Activated CD8-positive, alpha-beta T cell treated with anti-CD3 and anti-CD28 coated beads for 36 hours (primary cell): ENCODE measurements at regions not wholly inside any gene's neighbourhood (a gene's known extent, or its start where the extent isn't known, plus 50 kb on each side); places are given as distances from the start of the nearest gene placed in this dataset.
A peak's percentile ranks its signal among the peaks of the same experiment; 100 is the strongest.

Experiments used
- ATAC-seq: fragments of 200-7000 bp; cut with Tn5 transposase; one replicate; pipeline ENCODE4 v1.10.0; 2021; ENCODE audit warnings: mild to moderate bottlenecking, moderate library complexity
- CTCF ChIA-PET: fragments of 350-600 bp; sonication (Branson Sonifier 250); formaldehyde crosslinking; loops from one replicate; lab custom pipeline; 2021; ENCODE audit warnings: antibody characterized with exemption; lab: Charles Lee
- POLR2A ChIA-PET: fragments of 350-600 bp; sonication (Branson Sonifier 250); formaldehyde crosslinking; loops from one replicate; lab custom pipeline; 2021; ENCODE audit warnings: antibody characterized with exemption; lab: Charles Lee
- DNase-seq: peaks from one replicate; pipeline ENCODE4 v3.0.0-alpha.2; 2020
- H3K27ac Mint-ChIP-seq: one replicate; pipeline ENCODE4 v1.8.0; 2021; ENCODE audit warnings: mild to moderate bottlenecking, mixed read lengths
- H3K27me3 Mint-ChIP-seq: one replicate; pipeline ENCODE4 v1.8.0; 2021; ENCODE audit warnings: mixed read lengths
- H3K36me3 Mint-ChIP-seq: one replicate; pipeline ENCODE4 v1.8.0; 2021; ENCODE audit warnings: low read depth, mixed read lengths
- H3K4me1 Mint-ChIP-seq: one replicate; pipeline ENCODE4 v1.8.0; 2021; ENCODE audit warnings: low read depth, mixed read lengths
- H3K4me3 Mint-ChIP-seq: one replicate; pipeline ENCODE4 v1.8.0; 2021; ENCODE audit warnings: mild to moderate bottlenecking, moderate library complexity, mixed read lengths
- H3K9me3 Mint-ChIP-seq: one replicate; pipeline ENCODE4 v1.8.0; 2021; ENCODE audit warnings: mixed read lengths
- CTCF ChIP-seq: fragments of 200-600 bp; IDR thresholded peaks from one replicate; pipeline ENCODE4 v1.8.0; 2022; ENCODE audit warnings: antibody characterized with exemption, mild to moderate bottlenecking
- intact Hi-C: fragments of 100-400 bp; cut with micrococcal nuclease; formaldehyde crosslinking; loops from one replicate; pipeline ENCODE4 v1.10.0; 2022

- DNase-seq (no peak), ATAC-seq (no peak)
- Mint-ChIP-seq H3K4me1 (no peaks in the 10 kb centered on the region), H3K36me3 (no peaks in the 10 kb centered on the region), H3K4me3 (no peak overlapping the region), H3K27ac (no peak overlapping the region), H3K9me3 (no peaks in the 10 kb centered on the region), H3K27me3 (no peaks in the 10 kb centered on the region)
- ChIA-PET CTCF (no interaction called here), POLR2A (no interaction called here)
- TF ChIP-seq CTCF = no peak
- intact Hi-C loops = no loop called here
Measured at GRCh38 chrX:124818764-124819163, 472.4 kb downstream of the SH2D1A start.

- ATAC-seq (no peak), DNase-seq (no peak)
- no peak for TF ChIP-seq CTCF
- Mint-ChIP-seq H3K27me3 (no peaks in the 10 kb centered on the region), H3K27ac (no peak overlapping the region), H3K4me1 (no peaks in the 10 kb centered on the region), H3K9me3 (no peaks in the 10 kb centered on the region), H3K4me3 (no peak overlapping the region), H3K36me3 (no peaks in the 10 kb centered on the region)
- POLR2A ChIA-PET = no interaction called here
- intact Hi-C loops = no loop called here
- CTCF ChIA-PET = no interaction called here
Measured at GRCh38 chrX:124820738-124821137, 474.4 kb downstream of the SH2D1A start.

- CTCF ChIA-PET = no interaction called here
- no peak for ATAC-seq
- no peak overlapping the region for H3K4me3 Mint-ChIP-seq
Measured at GRCh38 chrX:124827258-124827845, 481.0 kb downstream of the SH2D1A start.

GRCh38 chrX:124829930-124830329, 483.6 kb downstream of the SH2D1A start:
- peak; percentile 85 for ATAC-seq
- H3K4me1 Mint-ChIP-seq = peaks cover 26% of the 10 kb centered on the region
- intact Hi-C loops = no loop called here

More at GRCh38 chrX:124827258-124827845, 481.0 kb downstream of the SH2D1A start:
- POLR2A ChIA-PET = no interaction called here
- TF ChIP-seq CTCF = no peak
- H3K4me1 Mint-ChIP-seq = peaks cover 26% of the 10 kb centered on the region
- H3K27me3 Mint-ChIP-seq = no peaks in the 10 kb centered on the region
- intact Hi-C loops = no loop called here
- no peaks in the 10 kb centered on the region for H3K9me3 Mint-ChIP-seq
- DNase-seq = no peak
- H3K27ac Mint-ChIP-seq = no peak overlapping the region
- H3K36me3 Mint-ChIP-seq = no peaks in the 10 kb centered on the region

GRCh38 chrX:124836786-124837185, 482.9 kb upstream of the TEX13C start:
- intact Hi-C loops = no loop called here
- Mint-ChIP-seq H3K27me3 (no peaks in the 10 kb centered on the region), H3K4me3 (no peak overlapping the region), H3K9me3 (no peaks in the 10 kb centered on the region), H3K4me1 (peaks cover 3% of the 10 kb centered on the region), H3K27ac (no peak overlapping the region), H3K36me3 (no peaks in the 10 kb centered on the region)
- TF ChIP-seq CTCF = no peak
- no peak for ATAC-seq
- ChIA-PET CTCF (no interaction called here), POLR2A (no interaction called here)
- no peak for DNase-seq

More at GRCh38 chrX:124829930-124830329, 483.6 kb downstream of the SH2D1A start:
- Mint-ChIP-seq H3K27me3 (no peaks in the 10 kb centered on the region), H3K36me3 (no peaks in the 10 kb centered on the region), H3K4me3 (no peak overlapping the region), H3K27ac (peak overlapping the region; percentile 34), H3K9me3 (no peaks in the 10 kb centered on the region)
- ChIA-PET CTCF (no interaction called here), POLR2A (no interaction called here)
- DNase-seq = peak; percentile 46
- TF ChIP-seq CTCF = no peak
